ENCODE measurements at regions not wholly inside any gene's neighbourhood (a gene's known extent, or its start where the extent isn't known, plus 50 kb on each side); places are given as distances from the start of the nearest gene placed in this dataset.

DNA sequence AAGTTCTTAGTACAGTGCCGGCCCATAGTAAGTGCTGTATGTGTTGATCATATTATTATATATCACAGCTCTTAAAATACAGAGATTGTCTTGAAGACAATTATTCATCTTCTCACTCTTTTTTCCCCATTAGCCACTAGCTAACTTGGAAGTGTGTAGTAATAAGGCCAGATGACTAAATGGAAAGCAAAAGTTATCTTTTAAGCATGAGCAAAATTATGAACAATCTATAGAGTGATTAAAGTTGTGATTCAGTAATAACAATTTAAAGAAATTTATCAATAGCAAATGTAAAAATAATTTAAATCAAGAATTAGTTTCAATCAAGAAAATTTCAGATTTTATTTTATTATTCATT lies 630.9 kb upstream of the TBL1XR1 start:
- no peak for DNase-seq (ENCODE audit: low spot score)
- TF ChIP-seq, protein P1, sequence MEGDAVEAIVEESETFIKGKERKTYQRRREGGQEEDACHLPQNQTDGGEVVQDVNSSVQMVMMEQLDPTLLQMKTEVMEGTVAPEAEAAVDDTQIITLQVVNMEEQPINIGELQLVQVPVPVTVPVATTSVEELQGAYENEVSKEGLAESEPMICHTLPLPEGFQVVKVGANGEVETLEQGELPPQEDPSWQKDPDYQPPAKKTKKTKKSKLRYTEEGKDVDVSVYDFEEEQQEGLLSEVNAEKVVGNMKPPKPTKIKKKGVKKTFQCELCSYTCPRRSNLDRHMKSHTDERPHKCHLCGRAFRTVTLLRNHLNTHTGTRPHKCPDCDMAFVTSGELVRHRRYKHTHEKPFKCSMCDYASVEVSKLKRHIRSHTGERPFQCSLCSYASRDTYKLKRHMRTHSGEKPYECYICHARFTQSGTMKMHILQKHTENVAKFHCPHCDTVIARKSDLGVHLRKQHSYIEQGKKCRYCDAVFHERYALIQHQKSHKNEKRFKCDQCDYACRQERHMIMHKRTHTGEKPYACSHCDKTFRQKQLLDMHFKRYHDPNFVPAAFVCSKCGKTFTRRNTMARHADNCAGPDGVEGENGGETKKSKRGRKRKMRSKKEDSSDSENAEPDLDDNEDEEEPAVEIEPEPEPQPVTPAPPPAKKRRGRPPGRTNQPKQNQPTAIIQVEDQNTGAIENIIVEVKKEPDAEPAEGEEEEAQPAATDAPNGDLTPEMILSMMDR (IDR thresholded peaks at IDR 0.05; ENCODE audit: extremely low read depth, missing control alignments) = no peak

DNA sequence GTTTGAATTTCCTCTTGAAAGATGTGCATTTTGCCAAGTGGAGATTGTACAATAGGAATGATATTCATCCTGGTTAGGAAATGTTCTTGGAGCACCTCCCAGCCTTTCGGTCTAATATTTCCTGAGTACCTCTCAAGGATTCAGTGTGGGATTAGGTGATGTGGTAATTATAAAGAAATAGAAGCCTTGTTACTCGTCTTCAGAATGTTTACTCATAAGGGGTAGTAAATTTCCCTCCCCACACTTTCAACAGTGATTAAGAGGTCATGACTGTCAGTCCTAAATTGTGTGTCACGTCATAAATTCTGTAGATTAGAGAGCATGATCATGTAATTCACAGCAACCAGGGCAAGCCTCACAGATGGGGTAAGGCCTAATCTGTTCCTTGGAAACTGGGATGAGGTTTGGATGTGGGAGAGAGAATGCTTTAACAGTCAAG lies 633.1 kb upstream of the TBL1XR1 start:
- TF ChIP-seq, protein P1 (IDR thresholded peaks at IDR 0.05; ENCODE audit: extremely low read depth, missing control alignments) = no peak
- no peak for DNase-seq (ENCODE audit: low spot score)

DNA sequence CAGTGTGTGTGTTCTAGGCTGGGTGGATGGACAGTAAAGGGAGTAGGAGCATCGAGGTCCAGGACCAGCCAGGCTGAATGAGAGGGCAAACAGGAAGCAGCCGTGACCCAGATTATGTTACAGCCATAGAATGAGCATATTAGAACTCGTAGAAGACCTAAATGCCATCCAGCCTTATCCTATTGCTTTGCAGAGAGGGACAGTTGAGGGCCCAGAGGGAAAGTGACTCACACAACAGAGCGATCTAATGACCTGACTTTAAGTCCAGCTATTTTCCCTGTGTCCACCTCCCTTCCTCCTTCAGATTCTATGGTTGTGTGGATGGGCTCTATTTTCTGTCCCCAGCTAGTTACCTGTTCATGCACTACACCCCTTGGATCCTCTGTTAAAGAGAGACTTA lies 634.1 kb upstream of the TBL1XR1 start:
- TF ChIP-seq, protein P1 (IDR thresholded peaks at IDR 0.05; ENCODE audit: extremely low read depth, missing control alignments) = no peak
- DNase-seq (ENCODE audit: low spot score) = no peak

DNA sequence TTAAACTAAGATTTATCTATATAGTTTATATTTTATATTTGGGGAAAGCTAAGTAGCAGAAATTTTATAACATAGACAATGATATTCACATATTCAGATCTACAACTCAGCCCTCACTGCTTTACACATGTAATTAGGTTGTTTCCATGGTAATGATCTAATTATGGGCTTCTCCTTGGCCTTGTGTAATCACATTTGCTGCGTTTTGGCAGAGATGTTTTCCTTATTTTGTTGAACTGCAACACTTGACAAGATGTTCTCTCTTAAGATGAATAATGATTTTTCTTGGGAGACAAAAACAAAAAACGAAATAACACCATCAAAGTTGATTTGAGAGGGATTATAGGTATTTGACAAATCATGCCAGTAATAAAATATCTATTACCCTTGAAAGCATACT lies 635.6 kb upstream of the TBL1XR1 start:
- TF ChIP-seq, protein P1 (IDR thresholded peaks at IDR 0.05; ENCODE audit: extremely low read depth, missing control alignments) = no peak
- no peak for DNase-seq (ENCODE audit: low spot score)

DNA sequence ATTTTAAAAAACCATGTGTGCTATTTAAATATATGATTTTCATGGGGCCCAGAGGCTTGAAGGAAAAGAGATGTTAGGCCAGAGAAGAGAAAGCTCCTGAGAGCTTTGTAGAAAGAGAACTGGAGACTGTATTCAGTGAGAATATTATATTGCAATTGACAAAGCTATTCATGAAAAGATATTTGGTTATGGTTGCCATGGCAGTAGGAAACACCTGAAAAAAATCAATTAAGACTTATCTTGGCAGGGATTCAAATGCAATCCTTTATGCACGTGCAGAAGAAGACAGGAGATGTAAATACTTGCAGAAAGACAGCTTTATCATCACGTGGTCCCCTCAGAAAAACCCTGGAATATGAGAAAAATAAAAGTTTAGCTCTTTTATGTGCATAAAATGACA lies 636.0 kb upstream of the TBL1XR1 start:
- DNase-seq (ENCODE audit: low spot score) = no peak
- TF ChIP-seq, protein P1 (IDR thresholded peaks at IDR 0.05; ENCODE audit: extremely low read depth, missing control alignments) = no peak

DNA sequence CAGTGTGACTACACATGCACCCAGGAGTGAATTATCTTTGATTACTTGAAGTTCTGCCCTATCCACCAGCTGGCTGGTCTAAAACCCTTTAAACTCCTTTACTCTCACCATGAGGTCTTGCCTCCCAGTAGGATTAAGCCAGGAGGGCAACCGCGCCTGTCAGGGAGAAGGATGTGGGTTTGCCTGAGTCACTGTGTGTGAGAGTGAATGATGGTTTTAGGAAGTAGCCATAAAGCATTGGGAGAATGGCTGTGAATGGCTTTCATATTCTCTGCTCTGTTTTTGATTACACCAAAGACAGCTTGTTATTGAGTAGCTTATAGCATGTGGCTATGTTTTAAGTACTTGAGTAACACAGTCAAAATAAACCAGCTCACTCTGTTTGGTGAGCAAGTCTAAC lies 637.7 kb upstream of the TBL1XR1 start:
- TF ChIP-seq, protein P1 (IDR thresholded peaks at IDR 0.05; ENCODE audit: extremely low read depth, missing control alignments) = no peak
- DNase-seq (ENCODE audit: low spot score) = no peak

DNA sequence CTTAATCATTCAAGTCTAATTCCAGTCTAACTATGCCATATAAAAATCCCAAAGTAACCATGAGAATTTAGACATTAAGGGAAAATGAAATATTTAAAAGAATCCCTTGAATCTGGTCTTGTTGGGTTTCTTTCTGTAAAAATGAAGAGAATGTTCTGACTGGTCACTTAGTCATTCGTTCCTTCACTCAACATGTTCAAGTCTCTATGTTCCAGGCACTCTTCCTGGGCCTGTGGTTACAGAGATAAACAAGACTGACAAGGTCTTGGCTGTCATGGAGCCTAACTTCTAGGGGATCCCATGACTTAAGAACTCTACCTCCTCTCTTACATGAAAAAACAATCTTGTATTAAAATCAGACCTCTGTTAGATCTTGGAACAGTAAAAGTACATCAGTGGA lies 638.6 kb upstream of the TBL1XR1 start:
- TF ChIP-seq, protein P1 (IDR thresholded peaks at IDR 0.05; ENCODE audit: extremely low read depth, missing control alignments) = no peak
- no peak for DNase-seq (ENCODE audit: low spot score)
